Activated CD8-positive, alpha-beta memory T cell treated with anti-CD3 and anti-CD28 coated beads, Interleukin-2, amount 10 ng/mL, durations not matched to agents 7 days and 5 days (primary cell): ENCODE measurements at regions not wholly inside any gene's neighbourhood (a gene's known extent, or its start where the extent isn't known, plus 50 kb on each side); places are given as distances from the start of the nearest gene placed in this dataset.

Experiments
- ATAC-seq: fragments of 150-1000 bp; cut with Tn5 transposase; one replicate; pipeline ENCODE4 v1.10.0; 2021; ENCODE audit warnings: moderate library complexity
- CTCF ChIA-PET: fragments of 350-600 bp; sonication (Branson Sonifier 250); formaldehyde crosslinking; loops from one replicate; lab custom pipeline; 2021; ENCODE audit warnings: antibody characterized with exemption; lab: Charles Lee
- DNase-seq: peaks from one replicate; pipeline ENCODE4 v3.0.0-alpha.2; 2020
- H3K27ac Mint-ChIP-seq: one replicate; pipeline ENCODE4 v1.8.0; 2021; ENCODE audit warnings: mild to moderate bottlenecking, mixed read lengths
- H3K27me3 Mint-ChIP-seq: one replicate; pipeline ENCODE4 v1.8.0; 2021; ENCODE audit warnings: mixed read lengths
- H3K36me3 Mint-ChIP-seq: one replicate; pipeline ENCODE4 v1.8.0; 2021; ENCODE audit warnings: mild to moderate bottlenecking, mixed read lengths
- H3K4me1 Mint-ChIP-seq: one replicate; pipeline ENCODE4 v1.8.0; 2021; ENCODE audit warnings: mixed read lengths
- H3K4me3 Mint-ChIP-seq: one replicate; pipeline ENCODE4 v1.8.0; 2021; ENCODE audit warnings: mild to moderate bottlenecking, moderate library complexity, mixed read lengths
- H3K9me3 Mint-ChIP-seq: one replicate; pipeline ENCODE4 v1.8.0; 2022; ENCODE audit warnings: low read depth, mixed read lengths

GRCh38 chr4:127545271-127545670, 87.5 kb upstream of the INTU start:
- CTCF ChIA-PET: no interaction called here
- no peak for DNase-seq
- Mint-ChIP-seq H3K27me3 (no peaks in the 10 kb centered on the region), H3K4me3 (no peak overlapping the region), H3K36me3 (no peaks in the 10 kb centered on the region), H3K27ac (no peak overlapping the region), H3K9me3 (no peaks in the 10 kb centered on the region), H3K4me1 (no peaks in the 10 kb centered on the region)
- no peak for ATAC-seq

- Mint-ChIP-seq H3K9me3 (no peaks in the 10 kb centered on the region), H3K4me1 (no peaks in the 10 kb centered on the region), H3K27ac (no peak overlapping the region), H3K4me3 (no peak overlapping the region), H3K36me3 (no peaks in the 10 kb centered on the region), H3K27me3 (no peaks in the 10 kb centered on the region)
- ATAC-seq (no peak), DNase-seq (no peak)
- CTCF ChIA-PET: no interaction called here
These were observed 83.5 kb upstream of the INTU start for GRCh38 chr4:127548990-127549925.

GRCh38 chr4:127555106-127555505, 77.7 kb upstream of the INTU start:
- no peaks in the 10 kb centered on the region for H3K4me1 Mint-ChIP-seq
- ATAC-seq: no peak
- H3K4me3 Mint-ChIP-seq: no peak overlapping the region

GRCh38 chr4:127558088-127558487, 74.7 kb upstream of the INTU start:
- no peak overlapping the region for H3K27ac Mint-ChIP-seq
- H3K4me3 Mint-ChIP-seq: no peak overlapping the region
- no peaks in the 10 kb centered on the region for H3K27me3 Mint-ChIP-seq
- CTCF ChIA-PET: no interaction called here
- DNase-seq (no peak), ATAC-seq (no peak)
- no peaks in the 10 kb centered on the region for H3K36me3 Mint-ChIP-seq
- no peaks in the 10 kb centered on the region for H3K4me1 Mint-ChIP-seq
- no peaks in the 10 kb centered on the region for H3K9me3 Mint-ChIP-seq

More at GRCh38 chr4:127555106-127555505, 77.7 kb upstream of the INTU start:
- H3K27me3 Mint-ChIP-seq: no peaks in the 10 kb centered on the region
- CTCF ChIA-PET: no interaction called here
- H3K9me3 Mint-ChIP-seq: no peaks in the 10 kb centered on the region
- no peak overlapping the region for H3K27ac Mint-ChIP-seq
- DNase-seq: no peak
- H3K36me3 Mint-ChIP-seq: no peaks in the 10 kb centered on the region

- CTCF ChIA-PET: no interaction called here
- ATAC-seq: no peak
- no peak overlapping the region for H3K4me3 Mint-ChIP-seq
These were observed 74.0 kb upstream of the INTU start for GRCh38 chr4:127558489-127559407.

GRCh38 chr4:127559981-127560380, 72.8 kb upstream of the INTU start:
- no peak overlapping the region for H3K27ac Mint-ChIP-seq
- no peaks in the 10 kb centered on the region for H3K36me3 Mint-ChIP-seq
- H3K27me3 Mint-ChIP-seq: no peaks in the 10 kb centered on the region
- no peak overlapping the region for H3K4me3 Mint-ChIP-seq
- CTCF ChIA-PET: no interaction called here
- DNase-seq (no peak), ATAC-seq (no peak)
- H3K9me3 Mint-ChIP-seq: no peaks in the 10 kb centered on the region
- H3K4me1 Mint-ChIP-seq: no peaks in the 10 kb centered on the region

More at GRCh38 chr4:127558489-127559407, 74.0 kb upstream of the INTU start:
- H3K27ac Mint-ChIP-seq: no peak overlapping the region
- H3K9me3 Mint-ChIP-seq: no peaks in the 10 kb centered on the region
- no peaks in the 10 kb centered on the region for H3K27me3 Mint-ChIP-seq
- DNase-seq: no peak
- no peaks in the 10 kb centered on the region for H3K4me1 Mint-ChIP-seq
- H3K36me3 Mint-ChIP-seq: no peaks in the 10 kb centered on the region

- H3K36me3 Mint-ChIP-seq: no peaks in the 10 kb centered on the region
These were observed 72.0 kb upstream of the INTU start for GRCh38 chr4:127560755-127561154.

GRCh38 chr4:127574643-127575042, 58.1 kb upstream of the INTU start:
- CTCF ChIA-PET: no interaction called here
- no peaks in the 10 kb centered on the region for H3K27me3 Mint-ChIP-seq
- no peak overlapping the region for H3K27ac Mint-ChIP-seq
- H3K4me3 Mint-ChIP-seq: no peak overlapping the region
- no peak for DNase-seq
- no peaks in the 10 kb centered on the region for H3K4me1 Mint-ChIP-seq
- no peaks in the 10 kb centered on the region for H3K36me3 Mint-ChIP-seq
- no peaks in the 10 kb centered on the region for H3K9me3 Mint-ChIP-seq
- ATAC-seq: no peak

More at GRCh38 chr4:127560755-127561154, 72.0 kb upstream of the INTU start:
- Mint-ChIP-seq H3K27ac (no peak overlapping the region), H3K4me1 (no peaks in the 10 kb centered on the region), H3K9me3 (no peaks in the 10 kb centered on the region), H3K4me3 (no peak overlapping the region), H3K27me3 (no peaks in the 10 kb centered on the region)
- no peak for ATAC-seq
- no peak for DNase-seq
- CTCF ChIA-PET: no interaction called here

- Mint-ChIP-seq H3K27me3 (no peaks in the 10 kb centered on the region), H3K4me1 (no peaks in the 10 kb centered on the region), H3K4me3 (no peak overlapping the region), H3K27ac (no peak overlapping the region), H3K9me3 (no peaks in the 10 kb centered on the region), H3K36me3 (no peaks in the 10 kb centered on the region)
- CTCF ChIA-PET: no interaction called here
- no peak for DNase-seq
- ATAC-seq: no peak
These were observed 56.9 kb upstream of the INTU start for GRCh38 chr4:127575888-127576287.

- Mint-ChIP-seq H3K4me1 (no peaks in the 10 kb centered on the region), H3K4me3 (no peak overlapping the region), H3K27me3 (no peaks in the 10 kb centered on the region), H3K9me3 (no peaks in the 10 kb centered on the region), H3K36me3 (no peaks in the 10 kb centered on the region), H3K27ac (no peak overlapping the region)
- no peak for ATAC-seq
- CTCF ChIA-PET: interaction anchor here (1.2 kb wide), 1 partner anchor 18 kb away, joined by 3 read pairs; no protein-coding TSS in a partner anchor
- no peak for DNase-seq
These were observed 54.3 kb upstream of the INTU start for GRCh38 chr4:127578491-127578890.

- no peaks in the 10 kb centered on the region for H3K4me1 Mint-ChIP-seq
- H3K27ac Mint-ChIP-seq: no peak overlapping the region
- H3K9me3 Mint-ChIP-seq: no peaks in the 10 kb centered on the region
- no peaks in the 10 kb centered on the region for H3K36me3 Mint-ChIP-seq
- no peaks in the 10 kb centered on the region for H3K27me3 Mint-ChIP-seq
- ATAC-seq: no peak
- no peak overlapping the region for H3K4me3 Mint-ChIP-seq
- DNase-seq: no peak
- CTCF ChIA-PET: interaction anchor here (1.2 kb wide), 1 partner anchor 18 kb away, joined by 3 read pairs; no protein-coding TSS in a partner anchor
These were observed 53.8 kb upstream of the INTU start for GRCh38 chr4:127578967-127579366.

- Mint-ChIP-seq H3K4me1 (no peaks in the 10 kb centered on the region), H3K36me3 (no peaks in the 10 kb centered on the region), H3K9me3 (no peaks in the 10 kb centered on the region), H3K27ac (no peak overlapping the region), H3K4me3 (no peak overlapping the region), H3K27me3 (no peaks in the 10 kb centered on the region)
- DNase-seq (no peak), ATAC-seq (no peak)
- CTCF ChIA-PET: no interaction called here
These were observed 52.9 kb upstream of the INTU start for GRCh38 chr4:127579821-127580220.

- CTCF ChIA-PET: no interaction called here
- no peak overlapping the region for H3K4me3 Mint-ChIP-seq
- ATAC-seq: no peak
- H3K9me3 Mint-ChIP-seq: no peaks in the 10 kb centered on the region
- no peaks in the 10 kb centered on the region for H3K36me3 Mint-ChIP-seq
- no peaks in the 10 kb centered on the region for H3K27me3 Mint-ChIP-seq
- no peaks in the 10 kb centered on the region for H3K4me1 Mint-ChIP-seq
- no peak for DNase-seq
- H3K27ac Mint-ChIP-seq: no peak overlapping the region
These were observed 52.5 kb upstream of the INTU start for GRCh38 chr4:127580300-127580699.
